Loucy (cell line): ENCODE measurements at regions not wholly inside any gene's neighbourhood (a gene's known extent, or its start where the extent isn't known, plus 50 kb on each side); places are given as distances from the start of the nearest gene placed in this dataset.

ENCODE experiments used
- EZH2phosphoT487 ChIP-seq: fragments of 200-600 bp; IDR thresholded peaks from 2 replicates; pipeline ENCODE4 v1.6.1; 2018; ENCODE audit warnings: antibody characterized with exemption, mild to moderate bottlenecking, moderate library complexity, borderline replicate concordance
- TF ChIP-seq, protein P1 (sequence below): fragments of 200-600 bp; sonication (generic); conservative IDR thresholded peaks from 2 replicates; pipeline ENCODE4 v1.5.1; 2014; ENCODE audit warnings: mild to moderate bottlenecking, antibody characterized with exemption, low read length

DNA sequence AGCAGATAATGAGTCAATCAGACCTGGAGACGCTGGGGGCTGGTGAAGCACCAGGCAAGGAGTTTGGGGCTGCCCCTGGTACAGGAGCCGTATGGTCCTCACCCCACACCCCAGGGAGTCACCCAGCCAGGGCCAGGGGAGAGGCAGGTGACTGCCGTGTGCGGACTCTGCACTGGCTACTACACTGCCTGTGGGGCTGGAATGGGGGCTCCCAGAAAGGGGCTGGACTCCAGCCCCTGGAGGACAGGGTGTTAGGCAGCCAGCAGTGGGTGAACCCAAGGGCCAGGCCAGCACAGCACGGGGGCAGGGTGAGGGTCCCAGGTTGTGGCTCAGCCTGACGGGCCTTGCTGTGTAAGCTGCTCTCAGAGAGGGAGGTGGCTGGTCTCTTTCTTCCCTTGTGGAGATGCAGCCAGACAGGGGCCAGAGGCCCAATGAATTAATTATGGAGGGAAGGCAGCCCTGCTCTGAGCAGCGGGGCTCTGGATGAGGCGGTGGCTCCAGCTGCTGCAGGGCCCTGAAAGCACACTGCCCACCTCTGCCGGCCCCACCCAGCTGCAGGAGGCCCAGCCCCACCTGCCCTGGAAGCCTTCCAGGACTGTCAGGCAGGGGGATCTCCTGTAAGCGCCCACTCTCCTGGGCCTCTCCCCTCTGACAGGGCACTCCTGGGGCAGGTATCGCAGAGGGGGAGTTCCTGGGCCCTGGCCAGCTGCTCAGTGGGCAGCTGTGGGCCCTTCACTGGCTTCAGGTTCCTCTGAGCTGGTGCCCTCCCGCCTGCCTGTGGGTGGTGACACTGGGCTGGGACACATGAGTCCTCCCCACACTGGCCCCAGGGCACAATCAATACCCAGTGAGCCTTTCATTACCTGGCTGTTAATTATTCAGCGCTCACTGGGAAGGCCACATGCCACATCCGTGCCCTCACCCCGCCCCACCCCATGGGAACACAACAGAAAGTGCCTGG, 142.5 kb upstream of the C14orf180 start:
- TF ChIP-seq, protein P1, sequence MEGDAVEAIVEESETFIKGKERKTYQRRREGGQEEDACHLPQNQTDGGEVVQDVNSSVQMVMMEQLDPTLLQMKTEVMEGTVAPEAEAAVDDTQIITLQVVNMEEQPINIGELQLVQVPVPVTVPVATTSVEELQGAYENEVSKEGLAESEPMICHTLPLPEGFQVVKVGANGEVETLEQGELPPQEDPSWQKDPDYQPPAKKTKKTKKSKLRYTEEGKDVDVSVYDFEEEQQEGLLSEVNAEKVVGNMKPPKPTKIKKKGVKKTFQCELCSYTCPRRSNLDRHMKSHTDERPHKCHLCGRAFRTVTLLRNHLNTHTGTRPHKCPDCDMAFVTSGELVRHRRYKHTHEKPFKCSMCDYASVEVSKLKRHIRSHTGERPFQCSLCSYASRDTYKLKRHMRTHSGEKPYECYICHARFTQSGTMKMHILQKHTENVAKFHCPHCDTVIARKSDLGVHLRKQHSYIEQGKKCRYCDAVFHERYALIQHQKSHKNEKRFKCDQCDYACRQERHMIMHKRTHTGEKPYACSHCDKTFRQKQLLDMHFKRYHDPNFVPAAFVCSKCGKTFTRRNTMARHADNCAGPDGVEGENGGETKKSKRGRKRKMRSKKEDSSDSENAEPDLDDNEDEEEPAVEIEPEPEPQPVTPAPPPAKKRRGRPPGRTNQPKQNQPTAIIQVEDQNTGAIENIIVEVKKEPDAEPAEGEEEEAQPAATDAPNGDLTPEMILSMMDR: no peak
- no peak for TF ChIP-seq EZH2phosphoT487
